ENCODE measurements at regions not wholly inside any gene's neighbourhood (a gene's known extent, or its start where the extent isn't known, plus 50 kb on each side); places are given as distances from the start of the nearest gene placed in this dataset.

DNA sequence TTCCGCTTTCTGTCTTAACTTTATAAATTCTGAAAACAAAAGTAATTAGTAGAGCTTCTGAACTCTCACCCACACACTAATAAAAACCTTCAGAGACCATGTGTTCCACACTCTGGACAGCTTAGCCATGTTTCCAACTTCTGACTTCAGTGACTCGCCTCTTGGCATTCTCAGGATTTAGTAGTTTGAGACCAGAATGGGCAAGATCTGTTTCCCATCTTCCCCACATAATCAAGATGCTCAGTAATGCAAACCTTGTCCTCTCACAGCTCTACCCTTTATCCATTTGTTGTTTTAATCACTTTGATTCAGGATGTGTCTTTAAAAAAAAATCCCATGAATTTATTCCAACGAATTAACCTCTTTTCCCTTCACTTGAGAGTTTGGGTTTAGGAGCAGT lies 166.6 kb upstream of the SLC24A5 start:
- TF ChIP-seq, protein P1, sequence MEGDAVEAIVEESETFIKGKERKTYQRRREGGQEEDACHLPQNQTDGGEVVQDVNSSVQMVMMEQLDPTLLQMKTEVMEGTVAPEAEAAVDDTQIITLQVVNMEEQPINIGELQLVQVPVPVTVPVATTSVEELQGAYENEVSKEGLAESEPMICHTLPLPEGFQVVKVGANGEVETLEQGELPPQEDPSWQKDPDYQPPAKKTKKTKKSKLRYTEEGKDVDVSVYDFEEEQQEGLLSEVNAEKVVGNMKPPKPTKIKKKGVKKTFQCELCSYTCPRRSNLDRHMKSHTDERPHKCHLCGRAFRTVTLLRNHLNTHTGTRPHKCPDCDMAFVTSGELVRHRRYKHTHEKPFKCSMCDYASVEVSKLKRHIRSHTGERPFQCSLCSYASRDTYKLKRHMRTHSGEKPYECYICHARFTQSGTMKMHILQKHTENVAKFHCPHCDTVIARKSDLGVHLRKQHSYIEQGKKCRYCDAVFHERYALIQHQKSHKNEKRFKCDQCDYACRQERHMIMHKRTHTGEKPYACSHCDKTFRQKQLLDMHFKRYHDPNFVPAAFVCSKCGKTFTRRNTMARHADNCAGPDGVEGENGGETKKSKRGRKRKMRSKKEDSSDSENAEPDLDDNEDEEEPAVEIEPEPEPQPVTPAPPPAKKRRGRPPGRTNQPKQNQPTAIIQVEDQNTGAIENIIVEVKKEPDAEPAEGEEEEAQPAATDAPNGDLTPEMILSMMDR (IDR thresholded peaks at IDR 0.05) = no peak
- no peak for TF ChIP-seq POLR2A (IDR thresholded peaks at IDR 0.05)
